ENCODE measurements at regions not wholly inside any gene's neighbourhood (a gene's known extent, or its start where the extent isn't known, plus 50 kb on each side); places are given as distances from the start of the nearest gene placed in this dataset.

GRCh38 chr5:86795659-86796058, 177.9 kb downstream of the COX7C start:
- Mint-ChIP-seq H3K4me1 (peaks cover 15% of the 10 kb centered on the region; the same call in 2 of the 3 replicates), H3K9me3 (no peaks in the 10 kb centered on the region), H3K4me3 (no peak overlapping the region), H3K36me3 (ENCODE audit: low read depth) (no peaks in the 10 kb centered on the region), H3K27me3 (ENCODE audit: insufficient read depth, low read depth, poor library complexity) (no peaks in the 10 kb centered on the region), H3K27ac (peak overlapping the region; percentile 15; the same call in 1 of the 2 replicates)
- no peak for DNase-seq (ENCODE audit: low spot score)
- Histone ChIP-seq H3K36me3 (ENCODE audit: insufficient read depth) (no peaks in the 10 kb centered on the region), H3K4me3 (no peak overlapping the region), H3K4me1 (ENCODE audit: insufficient read depth) (peaks cover 10% of the 10 kb centered on the region; the same call in 1 of the 2 replicates), H4K20me1 (replicated peaks; ENCODE audit: insufficient read depth) (no peaks in the 10 kb centered on the region), H3K9me2 (ENCODE audit: insufficient read depth) (no peaks in the 10 kb centered on the region), H2AFZ (no peak overlapping the region), H3F3A (replicated peaks; ENCODE audit: low read depth) (no peaks in the 10 kb centered on the region), H3K4me2 (no peak overlapping the region), H3K27ac (ENCODE audit: low read depth) (no peak overlapping the region), H3K27me3 (ENCODE audit: insufficient read depth) (no peaks in the 10 kb centered on the region), H3K79me2 (replicated peaks; ENCODE audit: insufficient read depth) (no peaks in the 10 kb centered on the region)
- TF ChIP-seq EZH2 (IDR thresholded peaks at IDR 0.05; ENCODE audit: low read depth, unreplicated experiment) (no peak), STAT1 (IDR thresholded peaks at IDR 0.05; ENCODE audit: unreplicated experiment) (no peak), JUNB (IDR thresholded peaks at IDR 0.05; ENCODE audit: unreplicated experiment) (no peak), ZNF462 (CRISPR knock-in tag; IDR thresholded peaks at IDR 0.05) (no peak), ETS1 (IDR thresholded peaks at IDR 0.05) (no peak), POLR2AphosphoS5 (IDR thresholded peaks at IDR 0.05; ENCODE audit: low read depth) (no peak), ZNF114 (CRISPR knock-in tag; IDR thresholded peaks at IDR 0.05) (no peak), NANOG (IDR thresholded peaks at IDR 0.05; ENCODE audit: borderline replicate concordance) (no peak), CTCF (conservative IDR thresholded peaks at IDR 0.05; ENCODE audit: low read depth in 2 of 2) (no peak), CREB1 (CRISPR knock-in tag; IDR thresholded peaks at IDR 0.05; ENCODE audit: low read depth) (no peak), ZNF331 (CRISPR knock-in tag; IDR thresholded peaks at IDR 0.05; ENCODE audit: low read depth) (no peak), EZH2phosphoT487 (IDR thresholded peaks at IDR 0.05; ENCODE audit: unreplicated experiment) (no peak)
- TF ChIP-seq, protein P1, sequence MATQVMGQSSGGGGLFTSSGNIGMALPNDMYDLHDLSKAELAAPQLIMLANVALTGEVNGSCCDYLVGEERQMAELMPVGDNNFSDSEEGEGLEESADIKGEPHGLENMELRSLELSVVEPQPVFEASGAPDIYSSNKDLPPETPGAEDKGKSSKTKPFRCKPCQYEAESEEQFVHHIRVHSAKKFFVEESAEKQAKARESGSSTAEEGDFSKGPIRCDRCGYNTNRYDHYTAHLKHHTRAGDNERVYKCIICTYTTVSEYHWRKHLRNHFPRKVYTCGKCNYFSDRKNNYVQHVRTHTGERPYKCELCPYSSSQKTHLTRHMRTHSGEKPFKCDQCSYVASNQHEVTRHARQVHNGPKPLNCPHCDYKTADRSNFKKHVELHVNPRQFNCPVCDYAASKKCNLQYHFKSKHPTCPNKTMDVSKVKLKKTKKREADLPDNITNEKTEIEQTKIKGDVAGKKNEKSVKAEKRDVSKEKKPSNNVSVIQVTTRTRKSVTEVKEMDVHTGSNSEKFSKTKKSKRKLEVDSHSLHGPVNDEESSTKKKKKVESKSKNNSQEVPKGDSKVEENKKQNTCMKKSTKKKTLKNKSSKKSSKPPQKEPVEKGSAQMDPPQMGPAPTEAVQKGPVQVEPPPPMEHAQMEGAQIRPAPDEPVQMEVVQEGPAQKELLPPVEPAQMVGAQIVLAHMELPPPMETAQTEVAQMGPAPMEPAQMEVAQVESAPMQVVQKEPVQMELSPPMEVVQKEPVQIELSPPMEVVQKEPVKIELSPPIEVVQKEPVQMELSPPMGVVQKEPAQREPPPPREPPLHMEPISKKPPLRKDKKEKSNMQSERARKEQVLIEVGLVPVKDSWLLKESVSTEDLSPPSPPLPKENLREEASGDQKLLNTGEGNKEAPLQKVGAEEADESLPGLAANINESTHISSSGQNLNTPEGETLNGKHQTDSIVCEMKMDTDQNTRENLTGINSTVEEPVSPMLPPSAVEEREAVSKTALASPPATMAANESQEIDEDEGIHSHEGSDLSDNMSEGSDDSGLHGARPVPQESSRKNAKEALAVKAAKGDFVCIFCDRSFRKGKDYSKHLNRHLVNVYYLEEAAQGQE (IDR thresholded peaks at IDR 0.05; ENCODE audit: unreplicated experiment): no peak
- ATAC-seq: no peak

Data from GM23338 (cell line).